ENCODE measurements at regions not wholly inside any gene's neighbourhood (a gene's known extent, or its start where the extent isn't known, plus 50 kb on each side); places are given as distances from the start of the nearest gene placed in this dataset.

DNA sequence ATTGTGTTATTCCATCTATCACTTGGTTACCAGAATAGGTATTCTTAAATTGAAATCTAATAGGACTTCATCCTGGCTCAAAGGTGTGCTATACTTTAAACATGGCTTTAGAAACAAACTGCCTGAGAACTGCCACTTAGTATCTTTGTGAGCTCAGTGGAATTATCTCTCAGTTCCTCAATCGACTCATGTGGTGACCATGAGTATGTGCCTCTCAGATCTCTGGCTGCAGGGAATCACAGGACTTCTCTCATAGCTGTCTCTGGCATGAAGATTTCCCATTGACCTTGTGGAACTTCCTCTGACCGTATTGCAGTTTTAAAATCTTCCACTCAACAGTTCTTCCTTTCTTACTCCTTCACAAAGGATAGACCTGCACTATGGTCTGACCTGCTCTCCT, 681.9 kb upstream of the BOD1L1 start:
- no peak for TF ChIP-seq EZH2 (IDR thresholded peaks at IDR 0.05)
- TF ChIP-seq, protein P1, sequence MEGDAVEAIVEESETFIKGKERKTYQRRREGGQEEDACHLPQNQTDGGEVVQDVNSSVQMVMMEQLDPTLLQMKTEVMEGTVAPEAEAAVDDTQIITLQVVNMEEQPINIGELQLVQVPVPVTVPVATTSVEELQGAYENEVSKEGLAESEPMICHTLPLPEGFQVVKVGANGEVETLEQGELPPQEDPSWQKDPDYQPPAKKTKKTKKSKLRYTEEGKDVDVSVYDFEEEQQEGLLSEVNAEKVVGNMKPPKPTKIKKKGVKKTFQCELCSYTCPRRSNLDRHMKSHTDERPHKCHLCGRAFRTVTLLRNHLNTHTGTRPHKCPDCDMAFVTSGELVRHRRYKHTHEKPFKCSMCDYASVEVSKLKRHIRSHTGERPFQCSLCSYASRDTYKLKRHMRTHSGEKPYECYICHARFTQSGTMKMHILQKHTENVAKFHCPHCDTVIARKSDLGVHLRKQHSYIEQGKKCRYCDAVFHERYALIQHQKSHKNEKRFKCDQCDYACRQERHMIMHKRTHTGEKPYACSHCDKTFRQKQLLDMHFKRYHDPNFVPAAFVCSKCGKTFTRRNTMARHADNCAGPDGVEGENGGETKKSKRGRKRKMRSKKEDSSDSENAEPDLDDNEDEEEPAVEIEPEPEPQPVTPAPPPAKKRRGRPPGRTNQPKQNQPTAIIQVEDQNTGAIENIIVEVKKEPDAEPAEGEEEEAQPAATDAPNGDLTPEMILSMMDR (IDR thresholded peaks at IDR 0.05): no peak
- no peak for TF ChIP-seq EZH2phosphoT487 (IDR thresholded peaks at IDR 0.05)
